Esophagus squamous epithelium (tissue), 5 donors: ENCODE measurements at regions not wholly inside any gene's neighbourhood (a gene's known extent, or its start where the extent isn't known, plus 50 kb on each side); places are given as distances from the start of the nearest gene placed in this dataset.

ENCODE experiments used
- DNase-seq: peaks from one replicate; lab custom pipeline; 2025; lab: John Stamatoyannopoulos, UW
- H3K27ac ChIP-seq, 4 donors: fragments of 200-600 bp; sonication (generic); one replicate each; pipeline ENCODE4 v1.5.1; 2016 to 2019; ENCODE audit warnings: mild to moderate bottlenecking in 1 of 4
- H3K27me3 ChIP-seq, 4 donors: fragments of 200-600 bp; sonication (generic); 1 replicate in 3 of 4; 2 replicates in 1 of 4; pipeline versions ENCODE4 v1.5.1 to v1.6.0; 2017 to 2021; ENCODE audit warnings: antibody characterized with exemption in 1 of 4
- H3K36me3 ChIP-seq, 3 donors: fragments of 200-600 bp; sonication (generic); one replicate each; pipeline ENCODE4 v1.5.1; 2016 to 2019
- H3K4me1 ChIP-seq, 3 donors: fragments of 200-600 bp; sonication (generic); one replicate each; pipeline ENCODE4 v1.5.1; 2017 to 2019
- H3K4me3 ChIP-seq, 4 donors: fragments of 200-600 bp; sonication (generic); 1 replicate in 3 of 4; 2 replicates in 1 of 4; pipeline ENCODE4 v1.5.1; 2016 to 2019; ENCODE audit warnings: mild to moderate bottlenecking in 2 of 4, moderate library complexity in 1 of 4
- H3K9me3 ChIP-seq, 3 donors: fragments of 200-600 bp; sonication (generic); one replicate each; pipeline ENCODE4 v1.5.1; 2016 to 2019
- CTCF ChIP-seq, 6 experiments: fragments of 450-650 bp in 4 of 6; fragments of 200-600 bp in 2 of 6; sonication (generic) in 2 of 6; IDR thresholded peaks; one replicate each; pipeline ENCODE4 v1.5.1; 2016 to 2019; ENCODE audit warnings: antibody characterized with exemption in 6 of 6, mild to moderate bottlenecking in 4 of 6, moderate library complexity in 4 of 6
- POLR2A ChIP-seq, 4 donors: fragments of 450-650 bp; IDR thresholded peaks; one replicate each; pipeline ENCODE4 v1.6.1; 2017; ENCODE audit warnings: antibody characterized with exemption in 4 of 4, mild to moderate bottlenecking in 4 of 4, moderate library complexity in 3 of 4
- WGBS, 2 donors: methylation state at CpG; one replicate each; pipeline ENCODE4 v1.1.5; 2018; 5-methylcytosine and 5-hydroxymethylcytosine counted together
- intact Hi-C: fragments of 100-400 bp; cut with DNase I; formaldehyde crosslinking; loops from one replicate; pipeline ENCODE4 v1.15.0; 2022
- donor health status: DM: yes; HTN: yes; CAD: no.

- no peak for DNase-seq
- WGBS, 2 donors: 87 to 88% methylated on average over 9 of the region's 9 CpGs
- TF ChIP-seq POLR2A (IDR thresholded peaks at IDR 0.05): no peak
- no peak for TF ChIP-seq CTCF (IDR thresholded peaks at IDR 0.05)
- Histone ChIP-seq H3K36me3 (no peaks in the 10 kb centered on the region), H3K27me3 (peaks cover 0 to 4% (median 0%) of the 10 kb centered on the region in 4 donors), H3K4me3 (no peak overlapping the region), H3K4me1 (peaks cover 6 to 15% (median 12%) of the 10 kb centered on the region in 3 donors), H3K27ac (no peak overlapping the region), H3K9me3 (no peaks in the 10 kb centered on the region)
- intact Hi-C loops: no loop called here
These were observed 90.0 kb upstream of the MYL10 start for GRCh38 chr7:101719123-101719470.

- WGBS, 2 donors: 49% methylated on average over 4 to 5 of the region's 5 CpGs
- no peak for TF ChIP-seq CTCF (IDR thresholded peaks at IDR 0.05)
- TF ChIP-seq POLR2A (IDR thresholded peaks at IDR 0.05): no peak
- Histone ChIP-seq H3K4me3 (no peak overlapping the region), H3K9me3 (no peaks in the 10 kb centered on the region), H3K36me3 (no peaks in the 10 kb centered on the region), H3K27me3 (peaks cover 0 to 4% (median 0%) of the 10 kb centered on the region in 4 donors), H3K4me1 (peaks cover 6 to 15% (median 12%) of the 10 kb centered on the region in 3 donors), H3K27ac (no peak overlapping the region)
- intact Hi-C loops: no loop called here
- DNase-seq: no peak
These were observed 91.2 kb upstream of the MYL10 start for GRCh38 chr7:101720324-101720723.

GRCh38 chr7:101722247-101722646 is 93.2 kb upstream of the MYL10 start:
- intact Hi-C loops: no loop called here
- H3K9me3 ChIP-seq: no peaks in the 10 kb centered on the region
- no peak overlapping the region for H3K27ac ChIP-seq
- peaks cover 0 to 4% (median 0%) of the 10 kb centered on the region in 4 donors for H3K27me3 ChIP-seq
- peaks cover 6 to 13% (median 12%) of the 10 kb centered on the region in 3 donors for H3K4me1 ChIP-seq
- 31% methylated on average over 2 of the region's 21 CpGs; no CpG with 5 or more reads in 1 of the 2 donors for WGBS, 2 donors
- TF ChIP-seq CTCF (IDR thresholded peaks at IDR 0.05): no peak
- TF ChIP-seq POLR2A (IDR thresholded peaks at IDR 0.05): no peak
- H3K4me3 ChIP-seq: no peak overlapping the region
- no peaks in the 10 kb centered on the region for H3K36me3 ChIP-seq
- DNase-seq: no peak

GRCh38 chr7:101723835-101724234 is 93.6 kb upstream of the CUX1 start:
- Histone ChIP-seq H3K4me3 (no peak overlapping the region), H3K27ac (no peak overlapping the region), H3K4me1 (no peaks in the 10 kb centered on the region), H3K36me3 (no peaks in the 10 kb centered on the region), H3K27me3 (peaks cover 0 to 4% (median 0%) of the 10 kb centered on the region in 4 donors), H3K9me3 (no peaks in the 10 kb centered on the region)
- no CpG with 5 or more reads among the region's 1 CpG for WGBS, 2 donors
- no peak for DNase-seq
- TF ChIP-seq CTCF (IDR thresholded peaks at IDR 0.05) (no peak), POLR2A (IDR thresholded peaks at IDR 0.05) (no peak)
- intact Hi-C loops: no loop called here

GRCh38 chr7:101724957-101725356 is 92.5 kb upstream of the CUX1 start:
- no peak for DNase-seq
- Histone ChIP-seq H3K4me3 (no peak overlapping the region), H3K4me1 (no peaks in the 10 kb centered on the region), H3K9me3 (no peaks in the 10 kb centered on the region), H3K36me3 (no peaks in the 10 kb centered on the region), H3K27ac (no peak overlapping the region), H3K27me3 (peaks cover 0 to 4% (median 0%) of the 10 kb centered on the region in 4 donors)
- 82 to 88% methylated on average over 5 to 9 of the region's 9 CpGs for WGBS, 2 donors
- intact Hi-C loops: no loop called here
- no peak for TF ChIP-seq CTCF (IDR thresholded peaks at IDR 0.05)
- no peak for TF ChIP-seq POLR2A (IDR thresholded peaks at IDR 0.05)
